SIG-M5 (cell line): ENCODE measurements at regions not wholly inside any gene's neighbourhood (a gene's known extent, or its start where the extent isn't known, plus 50 kb on each side); places are given as distances from the start of the nearest gene placed in this dataset.
"Not testable (repeated sequence)": the region's sequence is repeated elsewhere in the genome, so short reads cannot be mapped to it uniquely, and the experiment has no call there.

Experiments
- DNase-seq: peaks from one replicate; lab custom pipeline; 2025; lab: John Stamatoyannopoulos, UW

DNA sequence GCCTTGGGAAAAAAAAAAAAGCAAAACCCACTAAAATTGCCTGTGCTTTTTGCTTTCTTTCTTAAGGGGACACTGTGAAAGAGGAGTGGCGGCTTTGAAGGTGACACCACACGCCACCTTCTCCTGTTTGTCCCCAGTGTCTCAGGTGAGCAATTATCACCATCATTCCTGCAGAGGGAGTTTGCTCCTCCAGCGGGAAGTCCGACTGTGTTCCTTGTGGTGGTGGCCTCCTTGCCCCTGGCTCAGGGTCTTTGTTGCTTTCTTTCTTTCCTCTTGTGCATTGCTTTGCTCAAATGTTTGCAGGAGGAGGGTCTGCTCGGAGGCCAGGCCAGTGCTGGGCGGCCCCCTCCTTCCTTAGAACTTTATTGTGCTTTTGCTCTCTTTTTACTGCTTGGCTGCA, 164.3 kb upstream of the CXCR4 start:
- no peak for DNase-seq

DNA sequence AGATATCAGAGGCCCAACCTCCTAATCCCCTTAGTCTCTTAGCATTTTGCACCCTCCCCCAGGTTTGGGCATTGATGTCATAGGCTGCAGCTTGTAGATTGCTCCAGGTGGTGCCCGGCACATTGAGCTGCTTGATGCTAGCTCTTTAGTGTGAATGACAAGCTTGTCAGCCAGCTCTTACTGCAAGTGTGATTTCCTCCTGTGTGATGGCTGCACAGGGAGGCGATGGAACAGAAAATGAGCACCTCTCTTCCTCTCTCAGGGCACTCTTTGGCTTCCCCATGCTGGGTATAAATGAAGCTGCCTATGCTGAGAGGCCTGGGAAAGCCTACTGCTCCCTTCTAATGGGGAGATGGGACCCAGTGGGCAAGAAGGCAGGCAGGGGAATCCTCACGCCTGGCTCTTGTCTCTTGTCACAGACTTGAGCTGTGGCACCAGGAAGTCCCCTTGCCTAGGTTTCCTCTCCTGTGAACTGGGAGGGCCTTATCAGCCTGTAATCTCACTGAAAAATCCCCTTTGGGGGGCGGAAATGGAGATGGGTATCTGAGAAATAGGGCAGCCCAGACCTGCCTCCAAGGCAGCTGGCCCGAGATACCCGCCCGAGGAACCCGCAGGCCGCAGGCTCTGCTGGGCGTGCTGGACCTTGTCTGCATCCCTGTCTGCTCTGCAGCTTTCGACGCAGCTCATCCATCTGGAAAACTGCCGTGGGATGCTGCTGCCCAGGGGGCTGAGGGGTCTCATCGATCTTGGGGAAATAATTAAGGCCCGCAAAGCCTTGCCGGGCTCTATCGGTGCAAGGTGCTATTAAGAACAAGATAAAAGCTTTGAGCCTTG, 163.5 kb upstream of the CXCR4 start:
- no peak for DNase-seq

DNA sequence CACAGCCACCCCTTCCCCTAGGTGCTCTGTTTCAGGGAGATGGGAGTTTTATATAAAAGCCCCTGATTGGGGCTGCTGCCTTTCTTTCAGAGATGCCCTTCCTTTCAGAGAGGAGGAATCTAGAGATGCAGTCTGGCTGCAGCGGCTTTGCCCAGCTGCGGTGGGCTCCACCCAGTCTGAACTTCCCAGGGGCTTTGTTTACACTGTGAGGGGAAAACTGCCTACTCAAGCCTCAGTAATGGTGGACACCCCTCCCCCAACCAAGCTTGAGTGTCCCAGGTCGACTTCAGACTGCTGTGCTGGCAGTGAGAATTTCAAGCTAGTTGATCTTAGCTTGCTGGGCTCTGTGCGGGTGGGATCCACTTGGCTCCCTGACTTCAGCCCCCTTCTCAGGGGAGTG, 148.4 kb upstream of the CXCR4 start:
- DNase-seq = not testable (repeated sequence)

GRCh38 chr2:136259551-136259950, 141.6 kb upstream of the CXCR4 start:
- DNase-seq = no peak

DNA sequence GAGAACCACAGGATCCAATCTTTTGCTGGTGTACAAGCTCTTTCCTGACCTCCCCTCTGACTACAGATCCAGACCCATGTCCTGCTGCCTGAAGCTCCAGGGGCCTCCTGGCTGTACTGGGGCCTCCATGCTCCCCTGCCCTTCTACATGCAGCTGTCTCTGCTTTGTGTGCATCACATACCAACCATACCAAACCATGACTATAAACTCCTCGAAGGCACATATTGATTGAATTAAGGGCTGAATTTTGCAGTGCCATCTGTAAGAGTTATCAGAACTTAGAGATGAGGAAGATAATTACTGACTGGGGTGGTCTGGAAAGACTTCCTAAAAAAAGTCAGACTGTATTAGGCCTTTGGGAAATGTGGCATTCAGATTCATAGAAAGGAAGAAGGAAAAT, 139.9 kb upstream of the CXCR4 start:
- DNase-seq = no peak

GRCh38 chr2:136255648-136256461, 137.9 kb upstream of the CXCR4 start:
- DNase-seq = peak; percentile 97

- no peak for DNase-seq
Measured at GRCh38 chr2:136255127-136255526, 137.2 kb upstream of the CXCR4 start.

- DNase-seq = no peak
Measured at GRCh38 chr2:136254681-136255080, 136.7 kb upstream of the CXCR4 start.

GRCh38 chr2:136253288-136254004, 135.5 kb upstream of the CXCR4 start:
- no peak for DNase-seq

DNA sequence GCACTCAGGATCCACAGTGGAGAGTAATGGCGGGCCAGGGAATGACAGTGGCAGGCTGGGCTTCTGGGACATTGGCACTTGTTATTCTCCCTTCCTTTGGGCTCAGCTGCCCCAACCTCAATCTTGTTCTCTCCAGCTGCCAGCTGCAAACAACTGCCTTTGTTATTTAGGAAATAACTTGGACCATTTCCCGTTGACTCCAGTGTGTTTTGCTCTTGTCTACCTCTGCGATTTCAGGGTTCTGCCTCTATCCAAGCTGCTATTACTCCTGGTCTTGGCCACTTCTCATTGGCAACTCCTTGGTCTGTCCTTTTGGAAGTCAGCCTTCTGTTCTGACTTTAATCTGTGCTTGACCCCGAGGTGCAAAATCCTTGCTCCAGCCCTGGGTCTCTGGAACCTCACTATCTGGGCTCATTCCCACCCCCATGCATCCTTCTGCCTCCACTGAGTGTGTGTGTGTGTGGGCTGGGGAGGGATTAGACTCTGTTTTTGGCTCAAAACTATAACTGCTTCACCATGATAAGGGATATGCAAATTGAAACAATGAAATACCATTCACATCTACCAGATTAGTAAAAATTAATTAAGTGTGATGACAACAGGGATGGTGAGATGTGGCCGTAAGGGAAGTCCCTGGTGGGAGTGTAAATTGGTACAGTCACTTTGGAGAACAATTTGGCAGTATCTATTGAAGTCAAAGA, 134.1 kb upstream of the CXCR4 start:
- DNase-seq = no peak

DNA sequence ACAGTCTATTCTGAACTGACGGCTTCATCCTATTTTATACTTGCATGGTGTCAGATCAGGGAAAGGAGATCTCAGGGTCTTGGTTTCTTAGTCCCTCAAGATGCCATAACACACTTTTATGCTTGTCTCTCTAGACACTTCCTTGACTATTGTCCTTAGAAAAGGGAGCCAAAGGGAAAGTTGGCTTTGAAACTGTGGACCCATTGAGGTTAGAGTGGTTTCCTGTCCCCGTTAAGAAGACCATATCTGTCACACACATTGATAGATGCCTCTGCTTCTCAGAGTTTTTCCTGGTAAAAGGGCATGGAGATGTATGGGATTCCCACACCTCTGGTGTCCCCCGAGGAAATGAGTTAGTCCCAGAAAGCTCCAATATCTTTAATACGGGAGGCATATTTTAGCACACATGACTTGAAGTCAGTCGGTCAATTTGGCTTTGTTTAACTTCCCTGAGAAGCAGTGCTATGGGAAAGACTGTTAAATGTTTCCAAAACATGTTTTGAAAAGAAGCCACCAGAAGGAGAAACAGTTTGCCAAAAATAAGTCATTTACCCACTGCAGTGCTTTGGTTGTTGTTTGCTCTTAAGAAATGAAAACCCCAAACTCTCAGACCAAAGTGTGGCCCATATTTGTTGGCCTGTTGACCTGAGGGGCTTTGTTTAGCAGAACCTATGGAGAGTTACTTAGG, 133.4 kb upstream of the CXCR4 start:
- DNase-seq = no peak

GRCh38 chr2:136250131-136250530, 132.2 kb upstream of the CXCR4 start:
- DNase-seq = no peak

GRCh38 chr2:136248907-136249306, 131.0 kb upstream of the CXCR4 start:
- no peak for DNase-seq

DNA sequence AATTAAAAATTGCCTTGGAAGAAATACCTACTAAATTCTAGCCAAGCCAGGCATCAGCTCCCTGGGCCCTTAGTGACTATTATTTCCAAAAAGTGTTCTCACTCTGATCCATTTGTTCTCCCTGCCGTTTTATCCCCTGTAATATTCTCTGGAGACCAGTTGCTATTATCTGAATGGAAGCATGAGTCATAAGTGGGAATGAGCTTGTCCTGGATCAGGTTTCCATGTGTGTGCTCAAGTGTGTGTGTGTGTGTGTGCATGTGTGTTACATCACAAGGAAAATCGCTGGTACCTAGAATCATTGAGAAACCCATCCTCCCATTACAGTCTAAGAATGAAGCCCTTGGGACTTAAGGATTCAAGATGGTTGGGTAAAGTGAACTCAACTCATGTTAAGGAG, 130.3 kb upstream of the CXCR4 start:
- no peak for DNase-seq

- DNase-seq = no peak
Measured at GRCh38 chr2:136247204-136247950, 129.4 kb upstream of the CXCR4 start.

DNA sequence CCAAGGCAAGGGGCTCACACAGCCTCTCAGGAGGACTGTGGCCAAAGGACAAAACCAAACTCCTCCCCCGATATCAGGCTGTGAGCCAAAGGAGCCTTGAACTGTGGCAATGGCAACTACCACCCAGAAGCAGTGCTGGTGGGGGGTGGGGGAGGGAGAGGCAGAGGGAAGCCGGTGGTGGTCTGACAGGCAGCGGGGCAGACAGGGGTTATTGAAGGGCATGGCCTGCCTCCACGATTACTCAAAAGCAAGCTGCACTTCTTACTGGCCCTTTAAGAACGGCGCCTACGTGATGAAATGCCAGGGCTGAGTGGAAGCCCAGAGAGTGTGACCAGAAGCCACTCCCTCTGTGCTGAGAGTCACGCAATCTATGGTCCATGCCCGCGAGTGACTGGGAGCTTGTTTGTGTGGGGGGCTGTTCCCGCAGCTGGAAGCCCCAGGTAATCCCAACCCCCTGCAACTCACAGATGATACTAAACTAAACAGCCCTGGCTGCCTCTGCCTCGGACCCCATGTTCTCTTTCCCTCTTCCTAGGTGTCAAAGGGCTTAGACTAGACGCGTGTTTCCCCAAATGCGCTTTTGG, 128.2 kb upstream of the CXCR4 start:
- DNase-seq = peak; percentile 24

GRCh38 chr2:136245211-136245610, 127.3 kb upstream of the CXCR4 start:
- no peak for DNase-seq

DNA sequence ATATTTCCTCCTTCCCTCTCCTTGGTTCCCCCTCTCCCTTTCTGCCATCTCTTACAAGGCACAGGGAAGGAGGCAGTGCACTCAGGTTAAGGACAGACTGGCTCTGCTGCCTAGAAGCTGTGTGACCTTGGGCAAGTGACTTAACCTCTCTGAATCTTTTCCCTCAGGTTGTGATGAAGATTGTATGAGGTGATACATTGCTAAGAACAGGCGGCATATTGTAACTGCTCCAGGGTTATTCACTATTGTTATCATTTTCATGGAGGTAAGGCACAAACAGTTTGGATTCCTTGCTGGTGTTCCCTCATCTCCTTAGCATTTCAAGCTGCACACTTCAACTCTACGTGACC, 126.6 kb upstream of the CXCR4 start:
- no peak for DNase-seq

DNA sequence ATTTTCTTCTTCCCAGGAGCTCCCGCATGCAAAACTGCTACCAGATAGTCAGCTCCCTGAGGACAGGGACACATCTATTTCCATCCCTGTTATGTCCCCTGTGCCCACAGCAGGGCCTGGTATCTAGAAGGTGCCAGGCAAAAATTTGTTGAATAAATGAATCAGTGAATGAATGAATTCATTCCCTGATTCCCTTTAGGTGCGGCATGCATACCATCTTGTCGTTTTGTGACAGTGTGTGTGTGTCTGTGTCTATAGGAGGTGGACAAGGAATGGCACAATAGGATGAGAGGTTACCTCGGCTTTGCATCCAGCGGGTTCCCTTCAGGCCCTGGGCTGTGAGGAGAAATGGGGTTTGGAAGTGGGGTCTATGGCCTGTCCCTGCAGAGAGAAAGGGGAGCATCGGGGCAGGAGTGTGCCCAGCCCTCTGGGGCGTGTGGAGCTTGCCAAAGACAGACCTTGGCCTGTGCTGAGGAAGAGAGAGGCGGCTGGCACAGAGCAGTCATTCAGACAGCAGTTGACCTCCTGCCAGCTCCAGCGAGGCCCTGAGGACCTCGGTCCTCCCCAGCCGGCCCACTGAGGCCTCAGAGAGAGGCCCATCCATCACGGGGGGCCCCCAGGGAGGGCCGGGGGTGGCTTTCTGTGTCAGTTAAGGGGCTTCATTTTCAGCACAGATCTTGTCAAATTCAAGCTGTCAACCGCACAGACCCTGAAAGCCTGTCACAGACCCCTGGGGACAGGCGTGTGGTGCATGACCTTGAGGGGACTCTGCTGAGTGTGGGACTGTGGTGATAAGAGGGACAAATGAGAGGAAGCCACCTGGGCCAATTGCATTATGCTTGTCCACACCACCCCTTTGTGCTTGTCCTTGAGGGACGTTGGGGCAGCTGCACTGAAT, 125.9 kb upstream of the CXCR4 start:
- DNase-seq = no peak
